HEK293 (cell line): ENCODE measurements at regions not wholly inside any gene's neighbourhood (a gene's known extent, or its start where the extent isn't known, plus 50 kb on each side); places are given as distances from the start of the nearest gene placed in this dataset.

Source experiments
- CTCF ChIA-PET: fragments of 350-600 bp; formaldehyde crosslinking; extraction: SDS; loops from one replicate; lab custom pipeline; 2021; ENCODE audit warnings: antibody characterized with exemption; lab: Yijun Ruan, JAX
- POLR2A ChIA-PET: fragments of 300-600 bp; formaldehyde crosslinking; extraction: SDS; loops from one replicate; lab custom pipeline; 2020; ENCODE audit warnings: antibody characterized with exemption, inconsistent platforms; lab: Yijun Ruan, JAX
- H3K27ac ChIP-seq: fragments of 200-500 bp; sonication (Bioruptor generic); 2 replicates; pipeline ENCODE4 v1.5.1; 2014; ENCODE audit warnings: low read depth, low read length, control low read depth, inconsistent platforms; ENCODE audit errors: extremely low read depth
- H3K36me3 ChIP-seq, 2 experiments: fragments of 200-500 bp in 1 of 2; sonication (Bioruptor generic) in 1 of 2; 1 replicate in 1 of 2; 2 replicates in 1 of 2; pipeline ENCODE4 v1.5.1; 2014 to 2017; ENCODE audit warnings: inconsistent platforms in 2 of 2, low read length in 2 of 2; ENCODE audit not compliant: control insufficient read depth in 2 of 2, insufficient read depth in 1 of 2
- H3K4me1 ChIP-seq: fragments of 200-500 bp; sonication (Bioruptor generic); 2 replicates; pipeline ENCODE4 v1.5.1; 2014; ENCODE audit warnings: mild to moderate bottlenecking, low read length, inconsistent platforms; ENCODE audit not compliant: control insufficient read depth, insufficient read depth
- H3K4me3 ChIP-seq: 2 replicates; pipeline ENCODE4 v1.5.1; 2011; ENCODE audit warnings: low read depth, mild to moderate bottlenecking, control low read depth, low read length, moderate library complexity
- H3K9me3 ChIP-seq: fragments of 200-500 bp; sonication (Bioruptor generic); 2 replicates; pipeline ENCODE4 v1.5.1; 2014; ENCODE audit warnings: low read depth, low read length, inconsistent platforms; ENCODE audit not compliant: control insufficient read depth, insufficient read depth
- EGR2 ChIP-seq: fragments of 450-650 bp; formaldehyde crosslinking; IDR thresholded peaks from 2 replicates; pipeline ENCODE4 v1.5.1; 2016; ENCODE audit warnings: low read depth, missing biosample characterization, missing genetic modification characterization
- GLI2 ChIP-seq: fragments of 450-650 bp; formaldehyde crosslinking; IDR thresholded peaks from 2 replicates; pipeline ENCODE4; 2017; ENCODE audit warnings: missing biosample characterization, missing genetic modification characterization, low read depth, borderline replicate concordance
- PRDM2 ChIP-seq: fragments of 450-650 bp; formaldehyde crosslinking; IDR thresholded peaks from 2 replicates; pipeline ENCODE4 v1.5.1; 2016; ENCODE audit warnings: missing biosample characterization, missing genetic modification characterization, borderline replicate concordance
- ZFP69B ChIP-seq: fragments of 450-650 bp; formaldehyde crosslinking; IDR thresholded peaks from 2 replicates; pipeline ENCODE4 v1.5.1; 2016; ENCODE audit warnings: missing biosample characterization, missing genetic modification characterization
- ZNF114 ChIP-seq: fragments of 450-650 bp; formaldehyde crosslinking; IDR thresholded peaks from 2 replicates; pipeline ENCODE4 v1.5.0; 2017; ENCODE audit warnings: missing biosample characterization, missing genetic modification characterization
- ZNF398 ChIP-seq: fragments of 450-650 bp; formaldehyde crosslinking; IDR thresholded peaks from 2 replicates; pipeline ENCODE4 v1.5.1; 2017; ENCODE audit warnings: missing biosample characterization, missing genetic modification characterization
- ZNF513 ChIP-seq: fragments of 450-650 bp; IDR thresholded peaks from 2 replicates; pipeline ENCODE4 v1.5.1; 2018; ENCODE audit warnings: missing biosample characterization, missing genetic modification characterization
- ZNF521 ChIP-seq: fragments of 450-650 bp; formaldehyde crosslinking; IDR thresholded peaks from 2 replicates; pipeline ENCODE4 v1.5.1; 2017; ENCODE audit warnings: missing biosample characterization, mild to moderate bottlenecking, missing genetic modification characterization
- TF ChIP-seq, protein P1 (sequence below): fragments of 450-650 bp; formaldehyde crosslinking; conservative IDR thresholded peaks from 2 replicates; pipeline ENCODE4 v1.5.1; 2016; ENCODE audit warnings: low read depth, missing biosample characterization, missing genetic modification characterization
- TF ChIP-seq, protein P2 (sequence below): fragments of 450-650 bp; formaldehyde crosslinking; IDR thresholded peaks from 2 replicates; pipeline ENCODE4 v1.5.1; 2016; ENCODE audit warnings: missing biosample characterization, missing genetic modification characterization

GRCh38 chr15:47844437-47844836 lies 127.1 kb downstream of the SEMA6D start (continued):
- TF ChIP-seq, protein P1, sequence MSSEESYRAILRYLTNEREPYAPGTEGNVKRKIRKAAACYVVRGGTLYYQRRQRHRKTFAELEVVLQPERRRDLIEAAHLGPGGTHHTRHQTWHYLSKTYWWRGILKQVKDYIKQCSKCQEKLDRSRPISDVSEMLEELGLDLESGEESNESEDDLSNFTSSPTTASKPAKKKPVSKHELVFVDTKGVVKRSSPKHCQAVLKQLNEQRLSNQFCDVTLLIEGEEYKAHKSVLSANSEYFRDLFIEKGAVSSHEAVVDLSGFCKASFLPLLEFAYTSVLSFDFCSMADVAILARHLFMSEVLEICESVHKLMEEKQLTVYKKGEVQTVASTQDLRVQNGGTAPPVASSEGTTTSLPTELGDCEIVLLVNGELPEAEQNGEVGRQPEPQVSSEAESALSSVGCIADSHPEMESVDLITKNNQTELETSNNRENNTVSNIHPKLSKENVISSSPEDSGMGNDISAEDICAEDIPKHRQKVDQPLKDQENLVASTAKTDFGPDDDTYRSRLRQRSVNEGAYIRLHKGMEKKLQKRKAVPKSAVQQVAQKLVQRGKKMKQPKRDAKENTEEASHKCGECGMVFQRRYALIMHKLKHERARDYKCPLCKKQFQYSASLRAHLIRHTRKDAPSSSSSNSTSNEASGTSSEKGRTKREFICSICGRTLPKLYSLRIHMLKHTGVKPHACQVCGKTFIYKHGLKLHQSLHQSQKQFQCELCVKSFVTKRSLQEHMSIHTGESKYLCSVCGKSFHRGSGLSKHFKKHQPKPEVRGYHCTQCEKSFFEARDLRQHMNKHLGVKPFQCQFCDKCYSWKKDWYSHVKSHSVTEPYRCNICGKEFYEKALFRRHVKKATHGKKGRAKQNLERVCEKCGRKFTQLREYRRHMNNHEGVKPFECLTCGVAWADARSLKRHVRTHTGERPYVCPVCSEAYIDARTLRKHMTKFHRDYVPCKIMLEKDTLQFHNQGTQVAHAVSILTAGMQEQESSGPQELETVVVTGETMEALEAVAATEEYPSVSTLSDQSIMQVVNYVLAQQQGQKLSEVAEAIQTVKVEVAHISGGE (tag by site-specific recombination): no peak
- TF ChIP-seq, protein P2, sequence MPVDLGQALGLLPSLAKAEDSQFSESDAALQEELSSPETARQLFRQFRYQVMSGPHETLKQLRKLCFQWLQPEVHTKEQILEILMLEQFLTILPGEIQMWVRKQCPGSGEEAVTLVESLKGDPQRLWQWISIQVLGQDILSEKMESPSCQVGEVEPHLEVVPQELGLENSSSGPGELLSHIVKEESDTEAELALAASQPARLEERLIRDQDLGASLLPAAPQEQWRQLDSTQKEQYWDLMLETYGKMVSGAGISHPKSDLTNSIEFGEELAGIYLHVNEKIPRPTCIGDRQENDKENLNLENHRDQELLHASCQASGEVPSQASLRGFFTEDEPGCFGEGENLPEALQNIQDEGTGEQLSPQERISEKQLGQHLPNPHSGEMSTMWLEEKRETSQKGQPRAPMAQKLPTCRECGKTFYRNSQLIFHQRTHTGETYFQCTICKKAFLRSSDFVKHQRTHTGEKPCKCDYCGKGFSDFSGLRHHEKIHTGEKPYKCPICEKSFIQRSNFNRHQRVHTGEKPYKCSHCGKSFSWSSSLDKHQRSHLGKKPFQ (tag by site-specific recombination): no peak
- TF ChIP-seq ZFP69B (tag by site-specific recombination) (no peak), ZNF114 (tag by site-specific recombination) (no peak)

DNA sequence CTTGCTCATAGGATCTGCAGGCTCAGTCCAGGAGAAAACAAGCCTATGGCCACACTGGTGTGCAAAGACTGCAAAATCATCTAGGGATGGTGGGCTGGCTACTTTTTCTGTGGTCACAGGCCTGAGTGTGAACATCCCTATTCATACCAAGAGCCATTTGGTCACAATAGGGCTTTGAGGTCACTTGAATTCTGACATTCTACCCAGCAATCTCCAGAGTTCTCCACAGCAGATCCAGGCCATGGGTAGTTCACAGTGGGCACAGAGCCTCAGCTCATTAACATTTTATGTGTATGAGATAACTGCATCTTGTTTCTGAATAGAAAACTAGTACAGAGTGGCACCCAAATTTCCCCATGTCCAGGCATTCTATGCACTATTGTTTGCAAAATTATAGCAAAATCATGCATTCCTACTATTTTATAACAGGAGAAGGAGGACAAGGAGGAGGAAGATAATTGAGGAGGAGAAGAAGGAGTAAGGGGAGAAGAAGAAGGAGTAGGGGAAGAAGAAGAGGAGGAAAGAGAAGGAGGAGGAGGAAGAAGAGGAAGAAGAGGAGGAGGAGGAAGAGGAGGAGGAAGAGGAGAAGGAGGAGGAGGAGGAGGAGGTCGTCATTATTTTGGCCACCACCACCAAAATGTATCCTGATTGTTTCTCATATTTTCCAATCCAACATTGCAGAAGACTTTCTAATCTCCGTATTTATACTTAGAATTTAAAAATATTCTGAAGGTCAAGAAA lies 129.0 kb downstream of the SEMA6D start:
- Histone ChIP-seq H3K9me3 (no peaks in the 10 kb centered on the region), H3K4me1 (no peaks in the 10 kb centered on the region), H3K4me3 (no peak overlapping the region), H3K36me3 (no peaks in the 10 kb centered on the region), H3K27ac (no peak overlapping the region)
- POLR2A ChIA-PET: no interaction called here
- TF ChIP-seq ZNF513 (tag by site-specific recombination) (peak; percentile 86), ZNF521 (tag by site-specific recombination) (no peak), GLI2 (no peak), ZNF398 (tag by site-specific recombination) (no peak), PRDM2 (tag by site-specific recombination) (no peak), EGR2 (tag by site-specific recombination) (peak; percentile 67; the same call in 1 of the 2 replicates)
- CTCF ChIA-PET: no interaction called here
